OCI-LY3 (cell line): ENCODE measurements at regions not wholly inside any gene's neighbourhood (a gene's known extent, or its start where the extent isn't known, plus 50 kb on each side); places are given as distances from the start of the nearest gene placed in this dataset.

Experiments used
- CTCF ChIP-seq: fragments of 200-600, 300-600 bp; sonication (generic); IDR thresholded peaks from 2 replicates; pipeline ENCODE4 v1.5.1; 2014; ENCODE audit warnings: antibody characterized with exemption, low read length, low read depth
- EZH2phosphoT487 ChIP-seq: fragments of 200-600 bp; shearing (Covaris generic); IDR thresholded peaks from 2 replicates; pipeline ENCODE4 v1.6.1; 2018; ENCODE audit warnings: antibody characterized with exemption, mixed run types, low read depth

DNA sequence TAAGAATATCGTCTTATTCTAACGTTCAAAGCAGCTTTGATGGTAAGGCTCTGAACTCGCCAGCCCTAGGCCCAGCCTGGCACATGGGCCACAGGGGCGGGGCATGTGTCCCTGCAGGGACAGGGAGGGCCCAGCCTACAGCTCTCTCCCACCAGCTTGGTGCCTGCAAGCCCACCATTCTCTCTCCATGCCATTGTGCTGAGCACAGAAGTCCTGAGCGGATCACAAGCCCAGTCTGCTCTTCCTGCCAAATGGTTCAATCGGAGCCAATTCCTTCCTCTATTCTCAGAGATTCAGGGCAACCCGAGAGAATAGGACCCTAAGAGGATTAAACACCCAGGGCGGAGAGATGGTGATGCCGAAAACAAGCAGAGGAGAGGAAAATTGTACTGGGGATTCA lies 50.3 kb upstream of the APCDD1 start:
- TF ChIP-seq CTCF (no peak), EZH2phosphoT487 (no peak)
